ENCODE measurements at regions not wholly inside any gene's neighbourhood (a gene's known extent, or its start where the extent isn't known, plus 50 kb on each side); places are given as distances from the start of the nearest gene placed in this dataset.
"Not testable (repeated sequence)": the region's sequence is repeated elsewhere in the genome, so short reads cannot be mapped to it uniquely, and the experiment has no call there.

DNA sequence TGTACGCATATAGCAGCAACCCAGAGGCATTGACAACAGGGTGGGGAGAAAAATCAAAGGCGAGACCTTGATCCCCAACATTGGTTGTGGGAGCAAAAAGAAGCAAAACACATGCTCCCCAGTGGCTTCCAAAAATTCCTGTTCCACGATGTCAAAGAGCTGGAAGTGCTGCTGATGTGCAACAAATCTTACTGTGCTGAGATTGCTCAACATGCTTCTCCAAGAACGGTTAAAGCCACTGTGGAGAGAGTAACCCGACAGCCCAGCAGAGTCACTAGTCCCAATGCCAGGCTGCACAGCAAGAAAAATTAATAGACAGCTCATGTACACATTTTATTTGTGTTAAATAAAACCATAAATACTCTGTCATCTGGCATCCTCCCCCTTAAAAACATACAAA lies 179.9 kb upstream of the PFN2 start:
- no peak for DNase-seq

DNA sequence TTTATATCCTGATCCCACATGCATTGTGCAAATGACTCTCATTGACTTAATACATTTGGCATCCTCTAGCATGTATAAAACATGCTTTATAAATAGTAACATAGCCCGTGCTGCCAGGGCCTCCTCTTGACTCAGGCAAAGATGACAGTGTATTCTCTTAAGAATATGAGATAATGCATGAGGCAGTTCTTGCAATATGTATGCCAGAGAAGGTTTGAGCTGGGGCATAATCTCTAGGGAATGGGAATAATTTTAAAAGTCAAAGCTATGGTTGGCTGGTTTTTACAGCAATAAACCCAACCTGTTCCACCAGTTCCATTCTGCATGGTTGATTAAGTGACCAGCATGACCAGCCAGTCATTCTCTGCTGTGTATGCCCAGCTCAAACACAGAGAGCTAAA lies 179.0 kb upstream of the PFN2 start:
- DNase-seq, result no peak

DNA sequence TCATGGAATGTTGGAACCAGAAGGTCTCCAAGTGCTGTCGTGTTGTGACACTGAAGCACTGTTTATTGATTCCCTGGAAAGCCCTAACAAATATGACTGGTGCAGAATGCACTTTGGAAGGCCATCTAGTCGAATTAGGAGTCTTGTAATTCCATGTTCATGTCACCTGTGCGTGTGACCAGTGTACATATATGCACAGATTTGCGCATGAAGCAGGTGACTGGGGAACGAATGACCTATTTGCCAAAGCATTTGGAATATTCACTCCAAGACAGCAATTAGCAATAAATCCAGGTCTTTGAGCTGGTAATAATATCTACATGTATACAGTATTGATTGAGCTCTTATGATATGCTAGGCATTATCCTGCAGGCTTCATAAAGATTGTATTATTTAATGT lies 177.5 kb upstream of the PFN2 start:
- DNase-seq, result no peak

DNA sequence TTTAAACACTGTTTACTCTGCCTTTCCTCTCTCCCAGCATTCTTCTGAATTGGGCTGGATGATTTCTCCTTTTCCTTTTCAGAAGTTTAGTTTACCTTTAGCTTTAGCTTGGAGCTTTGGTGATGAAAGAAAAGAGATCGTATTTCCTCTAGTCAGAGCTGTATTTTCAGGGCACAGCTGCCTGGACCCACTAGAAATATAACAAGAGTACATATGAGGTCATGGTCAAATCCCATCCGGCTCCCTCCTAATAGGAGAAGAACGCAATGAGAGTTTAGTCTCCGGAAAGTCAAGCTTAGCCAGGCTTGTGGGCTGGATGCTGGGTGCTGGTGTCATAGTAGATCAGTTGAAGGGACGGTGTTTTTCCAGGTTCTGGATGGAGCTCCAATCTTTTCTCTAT lies 177.1 kb upstream of the PFN2 start:
- DNase-seq, result no peak

DNA sequence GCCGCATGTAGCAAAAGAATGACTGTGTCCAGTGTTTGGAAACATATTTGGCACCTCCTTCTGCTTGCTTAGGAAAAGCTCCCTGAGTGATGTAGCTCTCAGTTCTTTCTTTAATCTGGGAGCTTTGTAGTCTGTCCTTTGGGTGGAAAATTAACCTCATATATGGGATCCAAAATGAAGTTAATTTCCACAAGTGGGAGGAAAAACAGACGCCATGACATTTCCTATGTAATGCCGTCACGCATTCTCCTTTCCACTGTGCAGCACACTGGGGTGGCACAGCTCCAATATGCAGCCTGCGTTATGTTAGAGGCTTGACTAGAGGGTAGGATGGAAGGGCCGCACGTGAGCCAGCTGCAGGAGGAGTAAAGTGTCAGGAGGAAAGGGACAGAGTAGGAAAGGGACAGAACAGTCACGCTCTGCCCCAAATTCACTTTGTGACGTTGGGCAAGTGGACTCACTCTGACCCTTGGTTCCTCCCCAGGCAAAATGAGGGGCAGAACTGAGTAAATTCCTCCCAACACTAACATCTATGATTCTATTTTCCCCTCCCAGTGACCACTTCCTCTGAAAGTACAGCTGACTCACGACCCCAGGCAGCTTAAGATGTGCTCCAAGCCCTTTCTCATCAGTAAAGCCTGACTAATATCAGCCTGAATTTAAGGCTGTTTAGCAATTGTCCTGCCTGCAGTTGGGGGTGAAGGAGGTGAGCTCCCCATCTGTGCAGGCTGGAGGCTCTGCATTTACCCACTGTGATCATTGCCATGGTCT lies 176.5 kb upstream of the PFN2 start:
- peak; percentile 23 to 26 for DNase-seq

DNA sequence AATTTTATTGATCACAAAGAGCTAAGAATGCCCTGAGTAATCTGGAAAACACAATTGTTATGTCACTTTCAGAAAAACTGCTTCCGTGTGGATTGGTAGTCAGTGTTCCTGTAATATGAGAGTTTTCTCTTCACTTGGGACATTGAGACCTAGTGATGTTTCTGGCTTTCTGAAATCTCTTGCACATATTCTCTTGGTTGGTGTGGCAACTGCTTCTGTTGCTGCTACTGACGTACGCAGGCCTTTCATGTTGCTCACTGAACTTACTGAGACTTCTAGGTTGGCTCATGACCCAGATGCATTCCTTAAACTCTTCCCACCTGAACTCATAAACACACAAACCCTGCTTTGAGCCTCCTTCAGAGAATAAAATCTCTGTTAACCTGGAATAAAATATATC lies 175.0 kb upstream of the PFN2 start:
- no peak for DNase-seq

DNA sequence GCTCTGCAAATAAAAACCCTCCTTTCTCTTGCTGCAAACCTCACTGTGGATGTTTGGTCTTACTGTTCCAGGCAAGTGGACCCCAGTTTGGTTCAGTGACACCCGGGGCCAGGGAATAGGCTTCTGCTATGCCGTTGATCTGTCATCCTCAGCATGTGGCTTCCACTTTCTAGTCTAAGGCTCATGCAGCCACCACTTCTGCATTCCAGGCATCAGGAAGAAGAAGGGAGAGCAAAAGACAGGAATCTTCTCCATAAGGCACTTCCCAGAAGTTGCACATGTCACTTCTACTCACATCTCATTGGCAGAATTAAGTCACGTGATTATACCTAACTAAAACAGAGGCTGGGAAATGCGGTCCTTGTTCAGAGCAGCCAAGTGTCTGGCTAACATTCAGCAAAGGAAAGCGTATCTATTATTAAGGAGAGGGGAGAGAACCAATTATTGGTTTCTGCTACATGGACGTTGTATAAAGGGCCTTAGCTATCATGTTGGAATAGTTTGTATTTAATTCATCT lies 173.6 kb upstream of the PFN2 start:
- no peak for DNase-seq

DNA sequence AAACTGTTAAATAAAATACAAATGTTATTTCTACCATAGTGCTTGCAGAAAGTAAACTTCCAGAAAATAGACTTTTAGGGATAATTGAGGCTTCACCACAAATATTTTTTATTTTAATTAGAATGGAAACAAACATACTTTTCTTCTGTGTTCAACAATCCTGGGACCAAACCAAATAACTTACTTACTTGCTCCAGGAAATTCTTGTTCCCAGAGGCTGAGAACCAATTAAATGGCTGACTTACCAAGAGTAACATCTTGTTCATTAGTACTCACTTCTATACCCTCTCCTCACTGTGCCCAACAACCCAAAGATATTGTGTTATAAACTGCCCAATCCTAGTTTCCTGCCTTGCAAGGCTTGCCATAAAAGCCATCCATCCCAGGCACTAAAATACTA lies 172.2 kb upstream of the PFN2 start:
- DNase-seq, result no peak

DNA sequence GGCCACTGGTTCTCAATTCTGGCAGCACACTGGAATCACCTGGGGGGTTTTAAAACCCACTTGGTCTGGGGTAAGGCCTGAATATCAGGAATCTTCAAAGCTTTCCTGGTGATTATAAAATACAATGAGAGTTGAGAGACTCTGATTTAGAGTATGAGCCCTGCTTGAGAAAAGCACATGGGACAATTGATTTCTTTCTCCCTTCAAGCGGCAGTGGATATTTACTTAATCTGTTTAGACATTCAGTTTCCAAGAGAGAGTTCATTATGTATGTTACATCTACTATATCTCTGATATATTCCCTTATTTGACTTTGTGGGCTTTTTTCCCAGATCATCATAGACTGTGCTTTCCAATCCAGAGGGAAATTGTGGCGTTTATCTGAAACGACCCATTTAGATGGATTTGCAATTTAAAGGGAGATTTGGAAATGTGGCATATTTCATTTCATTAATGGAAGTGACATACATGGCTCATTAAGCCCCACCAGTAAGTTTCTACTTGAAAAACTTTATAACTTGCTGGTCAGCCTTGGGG lies 171.2 kb upstream of the PFN2 start:
- DNase-seq, result no peak

DNA sequence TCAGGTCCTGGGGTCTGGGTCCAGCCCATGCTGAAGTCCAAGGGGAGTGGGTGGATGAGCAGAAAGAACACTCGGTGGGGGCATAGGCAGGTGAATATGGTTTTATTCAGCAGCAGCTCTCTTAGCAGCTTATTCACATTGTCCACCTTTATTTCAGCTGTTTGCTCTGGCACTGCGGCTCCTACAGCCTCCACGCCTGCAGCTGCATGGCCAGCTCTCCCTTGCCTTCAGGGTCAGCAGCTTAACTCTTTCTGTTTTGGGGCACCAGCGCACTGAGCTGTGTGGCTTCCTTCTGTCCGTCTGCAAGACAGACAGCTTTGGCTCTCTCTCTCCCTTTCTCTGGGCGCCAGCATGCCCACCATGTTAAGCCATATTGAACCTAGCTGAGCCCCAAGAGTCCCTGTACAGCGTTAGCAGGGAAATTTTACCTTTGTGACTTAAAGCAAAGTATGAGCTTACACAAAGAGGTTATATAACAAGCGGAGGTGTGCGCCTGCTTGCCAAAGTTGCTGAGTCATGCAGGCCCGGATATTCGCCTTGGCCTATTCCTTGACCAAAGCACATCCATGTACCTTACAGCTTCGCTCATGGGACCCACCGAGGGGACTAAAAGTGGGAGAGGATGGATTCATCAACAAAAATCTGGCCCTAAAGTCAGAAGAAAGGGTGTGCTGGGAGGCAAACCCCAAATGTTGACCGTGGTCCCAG lies 170.1 kb upstream of the PFN2 start:
- DNase-seq, result no peak

DNA sequence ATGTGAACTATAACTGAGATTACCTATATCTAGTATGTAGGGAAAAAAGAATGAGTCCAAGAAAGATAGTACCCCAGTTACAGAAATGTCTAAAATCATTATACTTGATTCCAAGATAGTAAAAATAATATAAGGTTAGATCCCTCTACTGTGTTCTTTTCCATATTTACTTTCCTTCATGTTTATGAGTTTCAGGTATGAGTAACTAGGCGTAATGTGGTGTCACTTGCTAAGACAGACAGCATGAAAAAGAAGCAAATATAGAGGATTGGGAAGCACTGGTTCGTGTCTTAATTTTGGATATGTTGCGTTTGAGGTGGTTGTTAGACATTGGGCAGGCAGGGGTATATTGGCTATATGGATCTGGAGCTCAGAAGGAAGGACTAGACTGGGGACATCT lies 168.1 kb upstream of the PFN2 start:
- DNase-seq, result no peak

DNA sequence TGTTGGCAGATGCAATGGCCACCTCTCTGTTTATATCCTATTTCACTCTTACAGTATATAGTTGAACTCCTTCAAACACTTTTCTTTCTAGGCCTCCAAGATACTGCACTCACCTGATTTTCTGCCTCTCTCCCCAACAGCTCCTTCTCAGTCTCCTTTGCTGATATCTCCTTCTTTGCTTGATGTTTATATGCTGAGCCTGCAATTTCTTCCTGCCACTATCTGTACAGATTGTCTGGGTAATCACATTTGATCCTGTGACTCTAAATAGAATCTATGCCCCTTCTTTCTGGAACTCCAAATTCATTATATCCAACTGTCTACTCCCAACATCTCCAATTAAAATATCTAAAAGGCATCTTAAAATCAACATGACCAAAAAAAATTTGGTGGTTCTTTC lies 165.5 kb upstream of the PFN2 start:
- no peak for DNase-seq

DNA sequence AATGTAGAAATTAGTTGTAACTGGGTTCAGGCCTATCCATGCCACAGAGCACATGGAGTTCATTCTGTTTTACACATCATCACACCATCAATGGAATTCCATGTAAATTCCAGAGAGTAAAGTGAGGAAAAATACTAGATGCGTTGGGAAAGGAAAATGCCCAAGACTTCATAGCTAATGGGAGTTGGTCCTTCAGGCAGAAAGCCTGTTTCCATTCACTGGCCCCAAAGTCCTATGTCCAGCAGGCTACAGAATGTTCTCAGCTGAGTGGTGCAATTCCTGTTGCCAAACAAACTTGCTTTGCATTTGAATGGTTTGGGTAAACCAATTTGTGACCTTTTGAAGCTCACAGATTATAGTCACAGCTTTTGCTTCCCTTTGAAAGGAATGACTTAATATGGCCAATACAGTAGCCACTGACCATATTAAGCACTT lies 164.6 kb upstream of the PFN2 start:
- DNase-seq, result no peak

DNA sequence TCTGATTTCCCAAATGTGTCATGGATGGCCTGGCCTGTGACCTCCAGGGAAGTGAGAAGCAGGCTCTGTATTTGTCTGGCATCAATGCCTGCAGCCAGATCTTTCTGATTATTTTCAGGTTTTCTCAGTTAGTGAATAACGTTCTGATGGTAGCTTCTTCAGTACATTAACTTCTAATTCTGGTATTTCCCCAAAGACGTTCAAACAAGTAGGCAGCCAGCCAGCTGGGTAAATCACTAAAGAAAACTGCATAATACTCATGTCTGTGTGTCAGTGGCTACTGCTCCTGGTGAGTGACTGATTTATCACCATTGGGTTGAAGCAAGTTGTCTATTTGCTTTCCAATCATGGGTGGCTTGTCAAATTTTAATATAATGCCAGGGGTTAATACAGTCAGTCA lies 162.6 kb upstream of the PFN2 start:
- DNase-seq, result no peak

DNA sequence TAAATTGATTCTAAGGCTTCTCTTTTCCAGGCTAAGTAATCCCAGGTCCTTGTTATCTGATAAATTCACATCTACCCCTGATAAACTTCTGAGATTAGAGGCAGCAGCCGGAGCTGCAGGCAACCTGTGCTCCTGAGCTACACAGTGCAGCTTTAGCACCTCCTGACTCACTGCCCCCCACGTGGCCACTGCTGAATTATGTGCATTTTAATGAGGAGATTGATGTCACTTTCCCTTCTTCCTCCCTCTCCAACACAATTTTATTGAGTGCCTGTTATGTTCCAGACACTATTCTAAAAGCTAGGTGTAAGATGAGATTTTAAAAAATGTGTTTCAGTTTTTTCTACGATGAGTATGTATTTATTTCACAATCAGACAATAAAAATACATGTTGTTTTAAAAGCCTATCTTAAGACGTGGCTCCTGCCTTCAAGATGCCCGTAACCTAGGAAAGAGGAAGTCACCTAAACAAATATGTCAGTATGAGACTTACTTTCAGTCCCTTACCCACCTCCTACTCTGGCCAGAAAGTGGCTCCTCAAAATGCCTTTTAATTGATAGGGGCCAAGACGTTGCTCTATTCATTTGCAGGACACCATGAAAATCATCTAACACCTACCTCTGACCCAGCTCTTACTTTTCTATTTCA lies 161.5 kb upstream of the PFN2 start:
- no peak for DNase-seq

DNA sequence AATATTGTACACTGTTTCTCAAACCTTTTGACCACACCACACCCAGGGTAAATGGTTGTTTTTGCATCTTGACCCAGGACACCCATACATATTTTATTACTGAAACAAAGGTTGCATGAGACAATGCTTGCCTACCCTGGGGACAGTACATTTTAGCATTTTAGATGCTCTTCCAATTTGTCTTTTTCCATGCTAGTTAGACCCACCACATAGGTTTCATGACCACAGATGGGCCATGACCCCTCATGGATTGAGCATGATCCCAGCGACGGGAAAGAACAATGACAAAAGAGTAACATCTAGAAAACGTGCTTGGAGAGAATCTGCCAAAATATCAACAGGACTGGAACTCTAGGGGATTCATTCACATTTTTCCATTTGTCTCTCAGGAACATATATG lies 161.0 kb upstream of the PFN2 start:
- DNase-seq, result no peak

DNA sequence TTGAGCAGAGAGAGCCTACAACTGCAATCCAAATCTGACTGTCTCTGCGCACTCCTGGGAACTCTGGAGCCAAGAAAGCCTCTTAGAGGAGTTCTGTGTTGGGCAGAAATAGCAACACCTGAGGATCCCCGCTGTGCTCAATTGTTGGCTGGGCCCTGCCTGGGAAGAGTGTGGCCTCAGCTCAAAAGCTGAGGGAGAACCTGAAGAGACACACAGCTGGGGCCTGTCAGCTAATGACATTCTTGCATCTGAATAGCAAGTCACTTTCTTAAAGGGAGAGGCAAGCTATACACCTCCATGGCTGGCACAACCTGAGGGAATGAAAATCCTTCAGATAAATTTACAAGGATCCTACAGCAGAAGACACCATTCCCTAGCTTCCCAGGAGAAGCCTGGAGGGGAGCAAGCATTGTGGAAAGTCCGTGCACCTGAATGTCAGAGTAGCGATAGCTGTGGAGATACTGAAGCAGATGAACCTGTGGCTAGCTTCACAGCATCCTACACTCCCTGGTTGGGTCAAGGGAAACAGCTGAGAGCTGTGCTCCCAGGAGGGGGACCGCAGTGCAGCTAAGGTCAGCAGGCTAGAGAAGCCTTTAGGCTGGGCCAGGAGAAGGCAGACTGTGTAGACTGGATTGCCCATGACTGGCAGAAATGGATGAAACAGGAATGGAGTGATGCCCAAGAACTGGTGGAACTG lies 159.9 kb upstream of the PFN2 start:
- DNase-seq, result no peak

DNA sequence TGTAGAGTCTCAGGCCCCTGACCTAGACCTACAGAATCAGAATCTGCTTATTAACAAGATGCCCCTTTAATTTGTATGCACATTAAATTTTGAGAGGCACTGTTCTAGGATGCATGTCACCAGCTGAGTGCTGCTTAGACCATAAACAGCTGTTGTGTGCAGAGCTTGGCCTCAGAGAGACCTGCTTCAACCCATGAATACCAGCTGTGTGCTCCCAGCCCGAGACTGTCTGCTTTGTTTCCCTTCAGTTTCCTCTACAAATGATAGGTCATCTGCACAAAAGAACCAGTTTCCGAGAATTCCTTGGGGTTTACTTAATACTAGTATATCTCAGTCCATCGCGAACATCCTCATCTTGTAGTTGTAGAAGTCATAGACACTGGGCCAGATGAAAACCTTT lies 158.5 kb upstream of the PFN2 start:
- DNase-seq, result no peak

DNA sequence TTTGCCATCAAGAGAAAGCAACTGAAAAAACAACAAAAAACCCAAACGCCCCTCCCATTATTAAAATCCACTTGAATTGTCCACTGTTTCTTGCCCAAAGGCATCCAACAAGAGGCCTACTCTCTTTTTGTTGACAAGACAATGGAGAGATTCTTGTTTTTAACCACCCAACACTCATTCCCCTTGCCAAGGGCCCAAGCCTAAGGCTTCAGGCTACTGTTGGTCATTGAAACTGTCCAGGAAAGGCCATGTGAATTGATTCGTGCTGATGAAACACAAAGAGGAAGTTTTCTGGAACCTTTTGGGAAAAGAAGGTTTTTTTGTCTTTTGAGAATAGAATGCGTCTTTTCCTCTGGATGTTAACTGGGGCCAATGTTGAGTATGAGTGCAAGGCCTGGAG lies 157.4 kb upstream of the PFN2 start:
- DNase-seq, result no peak

DNA sequence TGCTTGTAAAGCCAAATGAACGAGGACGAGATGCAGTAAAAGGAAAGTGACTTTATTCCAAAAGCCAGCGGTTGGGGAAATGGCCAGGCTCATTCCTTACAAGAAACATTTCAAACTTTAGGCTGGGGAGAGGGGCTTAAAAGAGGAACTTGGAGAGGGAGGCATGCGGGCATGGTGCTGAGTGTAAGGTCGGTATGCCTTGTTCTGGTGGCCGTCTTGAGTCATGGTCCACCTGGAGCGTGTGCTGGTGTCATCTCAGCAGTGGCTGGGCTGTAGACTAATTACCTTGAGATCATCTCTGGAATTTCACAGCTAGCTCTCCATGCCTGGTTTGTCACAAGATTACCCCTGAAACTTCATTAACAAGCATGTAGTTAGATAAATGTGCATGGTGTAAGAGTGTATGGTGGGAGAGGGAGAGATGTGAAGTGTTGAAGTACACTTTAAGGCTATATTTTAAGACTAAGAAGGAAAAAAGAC lies 156.4 kb upstream of the PFN2 start:
- no peak for DNase-seq

DNA sequence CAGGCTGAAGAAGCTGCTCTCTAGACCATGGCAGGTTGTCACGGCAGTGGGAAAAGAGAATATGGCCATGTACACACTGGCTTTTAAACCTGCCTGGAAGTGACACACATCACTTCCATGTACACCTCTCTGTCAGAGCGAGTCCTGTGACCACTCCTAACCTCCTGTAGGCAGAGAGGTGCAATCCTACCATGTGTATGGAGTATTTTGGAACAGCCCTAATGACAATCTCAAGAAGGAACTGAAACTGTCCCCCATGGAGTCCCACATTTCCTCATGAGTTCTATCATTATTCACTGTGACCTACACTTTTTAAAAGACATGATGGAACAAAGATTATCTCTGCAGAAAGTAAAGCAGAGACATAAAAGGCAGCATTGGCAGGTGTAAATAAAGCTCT lies 153.4 kb upstream of the PFN2 start:
- no peak for DNase-seq

DNA sequence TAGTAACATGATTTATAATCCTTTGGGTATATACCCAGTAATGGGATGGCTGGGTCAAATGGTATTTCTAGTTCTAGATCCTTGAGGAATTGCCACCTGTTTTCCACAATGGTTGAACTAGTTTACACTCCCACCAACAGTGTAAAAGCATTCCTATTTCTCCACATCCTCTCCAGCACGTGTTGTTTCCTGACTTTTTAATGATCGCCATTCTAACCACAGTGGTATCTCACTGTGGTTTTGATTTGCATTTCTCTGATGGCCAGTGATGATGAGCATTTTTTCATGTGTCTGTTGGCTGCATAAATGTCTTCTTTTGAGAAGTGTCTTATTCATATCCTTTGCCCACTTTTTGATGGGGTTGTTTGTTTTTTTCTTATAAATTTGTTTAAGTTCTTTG lies 152.6 kb upstream of the PFN2 start:
- DNase-seq, result not testable (repeated sequence)

DNA sequence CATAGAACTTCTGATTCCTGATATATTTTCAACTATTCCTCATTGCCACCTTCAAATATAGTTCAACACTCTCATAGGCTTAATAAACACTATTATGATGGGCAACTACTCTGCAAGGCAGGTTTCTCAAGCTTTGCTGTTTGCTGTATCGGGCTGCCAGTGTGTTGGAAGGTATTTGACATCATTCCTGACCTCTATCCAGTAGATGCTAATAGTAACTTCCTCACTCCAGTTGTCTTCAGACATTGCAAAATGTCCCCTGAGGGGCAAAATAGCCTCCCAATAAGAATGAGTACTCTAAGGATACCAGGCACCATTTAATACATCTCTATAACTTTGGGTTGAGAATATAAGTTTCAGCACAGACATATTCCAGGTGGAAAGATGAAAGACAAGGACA lies 147.5 kb upstream of the PFN2 start:
- no peak for DNase-seq

Data from activated T-cell treated with anti-CD3 and anti-CD28 coated beads, Interleukin-2, amount 50 U/mL, for 48 hours (primary cell).